Stomach (tissue), 4 donors: ENCODE measurements at regions not wholly inside any gene's neighbourhood (a gene's known extent, or its start where the extent isn't known, plus 50 kb on each side); places are given as distances from the start of the nearest gene placed in this dataset.

Source experiments
- EP300 ChIP-seq: sonication (generic); formaldehyde crosslinking; IDR thresholded peaks from one replicate; pipeline ENCODE4 v1.6.1; 2017; ENCODE audit warnings: antibody characterized with exemption
- POLR2A ChIP-seq, 4 donors: fragments of 450-650 bp; IDR thresholded peaks; one replicate each; pipeline ENCODE4 v1.6.1; 2016; ENCODE audit warnings: antibody characterized with exemption in 4 of 4, control low read depth in 2 of 4, mild to moderate bottlenecking in 1 of 4, moderate library complexity in 1 of 4
- POLR2AphosphoS5 ChIP-seq, 3 donors: sonication (generic); formaldehyde crosslinking; IDR thresholded peaks; one replicate each; pipeline ENCODE4 v1.6.1; 2016; ENCODE audit warnings: antibody characterized with exemption in 3 of 3
- TF ChIP-seq, protein P1 (sequence below), 7 experiments: fragments of 450-650 bp in 4 of 7; fragments of 200-600 bp in 3 of 7; sonication (generic) in 3 of 7; IDR thresholded peaks; one replicate each; pipeline ENCODE4 v1.5.1; 2016 to 2019; ENCODE audit warnings: antibody characterized with exemption in 7 of 7, control low read depth in 2 of 7, mild to moderate bottlenecking in 1 of 7

DNA sequence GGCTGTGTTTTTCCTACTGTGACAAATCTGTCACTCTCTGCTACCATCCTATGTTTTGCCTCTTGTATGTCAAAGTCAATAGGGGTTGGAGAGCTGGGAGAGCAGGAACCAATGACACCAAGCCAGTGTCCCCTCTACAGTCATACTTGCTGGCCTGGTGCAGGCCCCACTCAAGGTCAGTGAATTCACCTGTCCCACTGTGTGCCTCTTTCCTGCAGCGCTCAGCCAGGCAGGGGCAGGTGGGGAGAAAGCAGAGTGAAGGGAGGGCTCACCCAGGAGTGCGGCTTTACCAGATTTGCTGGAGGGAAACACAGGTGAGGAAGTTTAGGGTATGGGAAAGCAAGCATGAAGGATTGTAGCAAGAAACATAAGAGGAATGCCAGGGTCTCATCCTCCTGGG lies 114.5 kb downstream of the GYPC start:
- TF ChIP-seq, protein P1, sequence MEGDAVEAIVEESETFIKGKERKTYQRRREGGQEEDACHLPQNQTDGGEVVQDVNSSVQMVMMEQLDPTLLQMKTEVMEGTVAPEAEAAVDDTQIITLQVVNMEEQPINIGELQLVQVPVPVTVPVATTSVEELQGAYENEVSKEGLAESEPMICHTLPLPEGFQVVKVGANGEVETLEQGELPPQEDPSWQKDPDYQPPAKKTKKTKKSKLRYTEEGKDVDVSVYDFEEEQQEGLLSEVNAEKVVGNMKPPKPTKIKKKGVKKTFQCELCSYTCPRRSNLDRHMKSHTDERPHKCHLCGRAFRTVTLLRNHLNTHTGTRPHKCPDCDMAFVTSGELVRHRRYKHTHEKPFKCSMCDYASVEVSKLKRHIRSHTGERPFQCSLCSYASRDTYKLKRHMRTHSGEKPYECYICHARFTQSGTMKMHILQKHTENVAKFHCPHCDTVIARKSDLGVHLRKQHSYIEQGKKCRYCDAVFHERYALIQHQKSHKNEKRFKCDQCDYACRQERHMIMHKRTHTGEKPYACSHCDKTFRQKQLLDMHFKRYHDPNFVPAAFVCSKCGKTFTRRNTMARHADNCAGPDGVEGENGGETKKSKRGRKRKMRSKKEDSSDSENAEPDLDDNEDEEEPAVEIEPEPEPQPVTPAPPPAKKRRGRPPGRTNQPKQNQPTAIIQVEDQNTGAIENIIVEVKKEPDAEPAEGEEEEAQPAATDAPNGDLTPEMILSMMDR (IDR thresholded peaks at IDR 0.05) = no peak
- TF ChIP-seq POLR2A (IDR thresholded peaks at IDR 0.05) (no peak), EP300 (no peak), POLR2AphosphoS5 (IDR thresholded peaks at IDR 0.05) (no peak)
